GM21576 (cell line): ENCODE measurements at regions not wholly inside any gene's neighbourhood (a gene's known extent, or its start where the extent isn't known, plus 50 kb on each side); places are given as distances from the start of the nearest gene placed in this dataset.

Experiments
- ATAC-seq: cut with Tn5 transposase; IDR thresholded peaks from one replicate; pipeline ENCODE4 v1.9.1; 2021; ENCODE audit warnings: mild to moderate bottlenecking, moderate library complexity; ENCODE audit not compliant: unreplicated experiment

- ATAC-seq = no peak
Observed at GRCh38 chr1:108016451-108016920, 51.5 kb upstream of the VAV3 start.
